Skeletal muscle cell (primary cell): ENCODE measurements at regions not wholly inside any gene's neighbourhood (a gene's known extent, or its start where the extent isn't known, plus 50 kb on each side); places are given as distances from the start of the nearest gene placed in this dataset.
"Not testable (repeated sequence)": the region's sequence is repeated elsewhere in the genome, so short reads cannot be mapped to it uniquely, and the experiment has no call there.

Experiments used
- DNase-seq: peaks from one replicate; pipeline ENCODE4 v3.0.0-alpha.2; 2010; ENCODE audit warnings: low read depth
- H3K4me3 ChIP-seq: 2 replicates; pipeline ENCODE4 v1.5.1; 2011; ENCODE audit warnings: low read depth, mild to moderate bottlenecking, control low read depth, low read length, moderate library complexity

GRCh38 chr16:29195116-29195872 is 210.4 kb downstream of the LAT start:
- DNase-seq, result peak; percentile 31
- not testable (repeated sequence) for H3K4me3 ChIP-seq

DNA sequence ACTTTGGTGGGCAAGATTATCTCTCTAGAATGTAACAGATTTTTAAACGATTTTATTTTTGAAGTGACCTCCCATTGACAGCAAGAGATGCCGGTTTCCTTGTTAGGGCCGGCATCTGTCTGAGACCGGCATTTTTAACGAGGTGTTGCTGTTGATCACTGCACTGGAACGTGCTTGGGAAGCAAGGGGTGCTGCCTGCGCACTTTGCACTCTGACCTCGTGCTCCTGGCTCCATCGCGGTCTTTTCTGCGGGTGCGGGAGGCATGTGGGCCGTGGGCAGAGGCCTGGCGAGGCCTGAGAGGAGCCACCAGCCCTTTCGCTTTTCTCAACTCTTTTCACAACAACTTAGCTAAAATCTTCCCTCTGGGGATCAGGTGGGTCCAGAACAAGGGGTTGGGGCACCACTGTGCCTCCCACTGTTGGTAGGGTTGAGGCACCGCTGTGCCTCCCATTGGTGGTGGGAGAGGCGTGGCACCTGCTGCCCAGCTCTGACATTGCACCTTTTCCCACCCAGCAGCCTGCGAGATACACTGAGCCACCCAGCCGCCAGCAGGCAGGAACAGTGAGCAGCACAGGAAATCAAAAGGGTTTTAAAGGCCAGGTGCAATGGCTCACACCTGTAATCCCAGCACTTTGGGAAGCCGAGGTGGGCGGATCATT is 209.5 kb downstream of the LAT start:
- H3K4me3 ChIP-seq, DNase-seq: not testable (repeated sequence)

GRCh38 chr16:29193634-29194033 is 208.8 kb downstream of the LAT start:
- not testable (repeated sequence) for DNase-seq, H3K4me3 ChIP-seq

- not testable (repeated sequence) for DNase-seq, H3K4me3 ChIP-seq
Measured at GRCh38 chr16:29193248-29193574, 208.4 kb downstream of the LAT start.

DNA sequence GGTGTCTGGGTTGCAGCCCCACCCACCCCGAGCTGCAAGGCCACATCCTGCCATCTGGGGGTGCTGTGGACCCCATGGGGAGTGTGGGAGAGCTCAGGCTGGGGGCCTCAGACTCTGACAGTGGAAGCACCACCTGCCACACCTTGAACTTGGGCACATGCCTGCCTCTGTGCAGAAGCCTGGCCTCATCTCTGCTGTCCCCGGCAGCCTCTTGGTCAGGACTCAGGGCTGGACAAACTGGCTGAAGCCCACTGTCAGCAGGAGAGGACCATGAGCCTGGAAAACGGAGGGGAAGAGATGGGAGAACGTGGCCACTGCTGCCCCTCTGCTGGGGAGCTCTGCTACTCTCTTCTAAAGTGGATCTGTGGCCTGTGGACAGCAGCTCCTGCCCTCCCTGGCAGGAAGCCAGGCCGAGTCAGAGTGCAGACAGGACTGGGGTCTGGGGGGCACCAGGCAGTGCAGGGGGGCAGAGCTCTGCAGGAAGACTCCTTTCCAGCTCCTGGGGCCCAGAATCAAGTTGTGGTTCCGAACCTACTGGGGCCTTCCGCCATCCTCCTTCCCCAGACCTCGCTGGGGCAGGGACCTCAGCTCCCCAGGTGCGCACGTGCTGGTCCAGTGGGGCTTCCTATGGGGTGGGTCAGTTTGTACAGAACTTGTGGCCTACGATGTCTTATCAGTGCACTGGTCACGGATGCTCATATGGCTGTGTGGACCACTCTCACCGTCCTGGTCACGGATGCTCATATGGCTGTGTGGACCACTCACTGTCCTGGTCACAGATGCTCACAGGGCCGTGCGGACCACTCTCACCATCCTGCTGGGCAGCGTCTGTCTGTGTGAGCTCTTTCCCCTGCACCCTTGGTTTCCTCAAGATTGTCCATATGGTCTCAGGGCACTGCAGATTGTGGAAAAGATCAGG is 207.7 kb downstream of the LAT start:
- no peak overlapping the region for H3K4me3 ChIP-seq
- no peak for DNase-seq

DNA sequence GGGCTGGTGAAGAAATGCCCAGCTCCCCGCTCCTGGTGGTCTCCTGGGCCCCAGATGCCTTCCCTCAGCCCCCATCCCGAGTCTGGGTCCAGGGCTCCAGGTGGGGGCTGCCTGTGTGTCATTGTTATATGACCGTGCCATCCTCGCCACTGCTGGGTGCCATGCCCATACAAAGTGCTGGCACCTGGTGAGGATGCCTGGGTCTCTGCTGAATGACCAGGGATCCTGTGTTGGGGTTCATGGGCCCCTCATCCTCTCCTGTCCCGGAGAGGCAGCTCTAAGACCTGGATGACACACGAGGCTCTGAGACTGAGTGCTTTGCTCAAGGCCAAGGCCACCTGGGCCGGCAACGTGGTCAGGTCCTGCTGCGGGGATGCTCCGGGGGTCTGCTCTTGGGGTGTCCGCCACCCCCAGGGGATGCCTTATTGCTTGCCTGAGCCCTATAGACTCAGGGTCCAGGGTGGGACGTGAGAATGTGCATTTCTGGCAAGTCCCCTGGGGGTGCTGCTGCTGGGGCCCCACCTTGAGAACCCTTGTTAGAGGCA is 206.9 kb downstream of the LAT start:
- H3K4me3 ChIP-seq, DNase-seq: not testable (repeated sequence)

DNA sequence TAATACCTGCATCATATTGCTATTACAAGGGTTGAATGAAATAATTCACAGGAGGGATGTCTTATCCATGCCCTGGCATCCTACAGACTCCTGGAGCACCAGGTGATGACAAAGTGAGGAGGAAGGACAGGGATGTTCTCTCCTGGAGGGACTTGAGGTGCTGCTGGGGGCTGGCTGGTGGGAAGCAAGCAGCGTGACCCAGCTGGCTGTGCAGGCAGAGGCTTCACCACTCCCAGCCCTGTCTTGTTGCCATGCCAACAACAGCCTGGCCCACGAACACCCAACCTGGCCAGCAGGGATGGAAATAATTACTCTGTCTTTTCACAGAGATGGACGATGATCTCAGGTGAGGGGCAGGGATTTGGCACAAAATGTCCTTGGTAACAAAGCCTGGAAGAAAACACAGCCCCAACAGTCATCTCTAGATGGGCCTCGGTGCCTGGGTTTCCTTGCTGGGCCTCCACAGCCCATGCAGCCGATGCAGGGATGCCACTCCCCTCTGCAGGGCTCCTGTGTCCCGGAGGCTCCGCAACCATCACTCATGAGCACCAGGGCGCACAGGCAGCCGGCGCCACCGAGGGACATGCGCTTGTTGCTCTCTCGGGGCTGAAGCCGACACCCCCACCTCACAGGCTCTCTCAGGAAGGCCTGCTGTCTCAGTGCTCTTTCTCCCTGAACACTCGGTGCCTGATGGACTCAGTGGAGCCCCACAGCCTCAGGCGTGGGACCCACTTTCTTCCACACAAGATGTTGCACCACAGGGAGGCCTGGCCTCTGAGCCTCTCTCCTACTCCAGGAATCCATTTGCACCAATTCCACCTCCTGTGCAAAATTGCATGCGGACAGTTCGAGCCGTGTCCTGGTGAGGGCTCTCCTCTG is 205.9 kb downstream of the LAT start:
- not testable (repeated sequence) for H3K4me3 ChIP-seq, DNase-seq

GRCh38 chr16:29188806-29189205 is 204.0 kb downstream of the LAT start:
- H3K4me3 ChIP-seq, DNase-seq: not testable (repeated sequence)

GRCh38 chr16:29186306-29187220 is 201.7 kb downstream of the LAT start:
- not testable (repeated sequence) for DNase-seq, H3K4me3 ChIP-seq

- not testable (repeated sequence) for H3K4me3 ChIP-seq, DNase-seq
Measured at GRCh38 chr16:29185872-29186271, 201.0 kb downstream of the LAT start.

DNA sequence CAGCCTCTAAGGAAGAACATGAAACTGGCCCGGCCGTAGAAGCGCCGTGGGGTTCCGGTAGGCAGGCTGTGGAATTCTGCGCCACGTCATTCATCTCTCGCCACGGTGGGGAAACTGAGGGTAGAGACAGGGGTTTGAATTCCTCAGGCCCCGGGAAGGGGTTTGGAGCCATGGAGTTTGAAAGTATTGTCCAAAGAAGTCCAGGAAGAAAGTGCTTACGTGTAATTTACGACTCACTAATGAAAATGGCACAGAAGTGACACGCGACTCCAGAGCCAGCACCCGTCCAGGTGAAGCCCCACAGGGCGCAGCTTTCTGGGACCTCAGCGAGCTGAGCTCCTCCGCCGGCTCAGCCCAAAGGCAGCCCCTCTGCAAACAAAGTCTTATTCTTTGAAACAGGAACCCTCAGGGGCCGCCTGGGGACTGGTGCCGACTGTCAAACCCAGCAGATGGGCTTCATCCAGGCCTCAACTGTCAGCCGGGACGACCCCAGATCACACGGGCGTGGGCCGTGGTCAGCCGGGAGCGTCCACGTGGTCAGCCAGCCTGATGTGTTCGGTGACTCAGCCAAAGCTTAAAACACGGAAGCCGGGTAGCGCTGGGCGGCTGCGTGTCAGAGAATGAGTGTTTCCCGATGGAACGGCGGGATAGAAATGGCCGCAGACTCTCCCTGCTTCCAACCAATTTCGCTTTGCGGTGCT is 200.0 kb downstream of the LAT start:
- not testable (repeated sequence) for DNase-seq, H3K4me3 ChIP-seq

- not testable (repeated sequence) for DNase-seq, H3K4me3 ChIP-seq
Measured at GRCh38 chr16:29182940-29183868, 198.4 kb downstream of the LAT start.

DNA sequence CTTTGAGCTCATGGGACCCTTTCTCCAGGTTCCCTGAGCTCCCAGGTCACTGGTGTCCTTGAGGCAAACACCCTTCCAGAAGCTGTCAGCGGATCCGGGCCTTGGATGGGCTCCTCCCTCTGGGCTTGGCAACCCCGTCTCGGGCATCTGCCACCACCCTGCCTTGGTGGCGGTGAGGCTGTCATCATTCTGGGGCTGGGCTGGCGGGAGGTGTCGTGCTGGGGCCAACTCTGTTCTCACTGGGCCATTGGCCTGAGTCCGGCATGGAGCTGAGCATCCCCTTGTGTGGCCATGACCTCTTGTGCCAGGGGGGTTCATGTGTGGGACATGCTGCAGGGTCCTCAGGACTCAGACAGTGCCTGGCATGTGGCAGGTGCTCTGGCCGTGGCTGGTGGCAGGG is 197.6 kb downstream of the LAT start:
- no peak overlapping the region for H3K4me3 ChIP-seq
- DNase-seq, result no peak

DNA sequence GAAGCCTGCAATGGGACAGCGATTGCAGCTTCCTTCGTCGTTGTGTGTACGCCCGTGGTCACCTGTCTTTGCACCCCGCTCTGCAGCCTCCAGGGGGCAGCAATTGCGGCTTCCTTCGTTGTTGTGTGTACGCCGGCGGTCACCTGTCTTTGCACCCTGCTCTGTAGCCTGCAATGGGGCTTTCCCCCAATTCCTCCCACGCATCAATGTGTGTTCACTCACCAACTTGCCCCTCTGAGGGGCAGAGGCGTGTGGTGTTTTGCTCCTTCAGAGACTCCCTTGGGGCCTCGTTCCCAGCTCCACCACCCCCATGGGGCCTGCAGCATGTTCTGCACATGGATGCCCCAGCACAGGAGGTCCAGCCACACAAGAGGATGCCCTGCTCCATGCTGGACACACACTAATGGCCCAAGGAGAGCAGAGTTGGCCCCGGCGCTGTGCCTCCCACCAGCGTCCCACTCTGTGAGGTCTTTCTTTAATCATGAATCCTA is 197.1 kb downstream of the LAT start:
- DNase-seq, H3K4me3 ChIP-seq: not testable (repeated sequence)

- H3K4me3 ChIP-seq, result not testable (repeated sequence)
Measured at GRCh38 chr16:29181254-29181780, 196.5 kb downstream of the LAT start.

DNA sequence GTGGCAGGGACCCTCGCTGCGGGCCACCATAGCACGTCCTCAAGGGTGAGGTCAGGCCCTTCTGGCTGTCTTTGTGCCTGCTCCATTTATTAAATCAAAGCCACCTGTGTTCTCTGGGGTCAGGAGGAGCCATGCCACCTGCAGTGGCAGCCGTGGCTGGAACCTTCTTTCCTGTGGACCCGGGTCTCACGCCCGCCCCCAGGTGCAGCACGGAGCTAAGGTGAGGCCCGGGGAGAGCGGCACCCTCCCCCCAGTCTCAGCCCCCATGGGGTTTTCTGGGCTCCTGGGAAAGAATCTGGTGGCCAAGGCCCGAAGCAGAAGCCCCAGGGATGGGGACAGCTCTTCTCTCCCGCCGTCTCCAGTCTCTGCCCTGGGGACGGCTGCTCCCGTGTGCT is 195.4 kb downstream of the LAT start:
- DNase-seq, H3K4me3 ChIP-seq: not testable (repeated sequence)

More at GRCh38 chr16:29181254-29181780, 196.5 kb downstream of the LAT start:
- not testable (repeated sequence) for DNase-seq
